Endothelial cell (in vitro differentiated cells): ENCODE measurements at regions not wholly inside any gene's neighbourhood (a gene's known extent, or its start where the extent isn't known, plus 50 kb on each side); places are given as distances from the start of the nearest gene placed in this dataset.

Source experiments
- DNase-seq: peaks from one replicate; pipeline ENCODE4 v3.0.0; 2021; ENCODE audit warnings: low spot score
- H3K27ac Mint-ChIP-seq: one replicate; pipeline ENCODE4 v1.8.0; 2021; ENCODE audit warnings: mixed read lengths, inconsistent platforms; ENCODE audit not compliant: unreplicated experiment
- H3K27me3 Mint-ChIP-seq: one replicate; pipeline ENCODE4 v1.8.0; 2021; ENCODE audit warnings: mild to moderate bottlenecking, moderate library complexity, mixed read lengths, inconsistent platforms; ENCODE audit not compliant: unreplicated experiment
- H3K36me3 Mint-ChIP-seq: one replicate; pipeline ENCODE4 v1.8.0; 2021; ENCODE audit warnings: mild to moderate bottlenecking, low read depth, mixed read lengths, inconsistent platforms; ENCODE audit not compliant: unreplicated experiment
- H3K4me1 Mint-ChIP-seq: one replicate; pipeline ENCODE4 v1.8.0; 2021; ENCODE audit warnings: mild to moderate bottlenecking, mixed read lengths, inconsistent platforms; ENCODE audit not compliant: unreplicated experiment
- H3K4me3 Mint-ChIP-seq: one replicate; pipeline ENCODE4 v1.8.0; 2021; ENCODE audit warnings: mild to moderate bottlenecking, mixed read lengths, inconsistent platforms; ENCODE audit not compliant: unreplicated experiment
- H3K9me3 Mint-ChIP-seq: one replicate; pipeline ENCODE4 v1.8.0; 2021; ENCODE audit warnings: mixed read lengths, inconsistent platforms; ENCODE audit not compliant: unreplicated experiment
- CTCF ChIP-seq: fragments of 200-600 bp; sonication (generic); IDR thresholded peaks from one replicate; pipeline ENCODE4 v1.5.0; 2021; ENCODE audit warnings: antibody characterized with exemption; ENCODE audit not compliant: unreplicated experiment

DNA sequence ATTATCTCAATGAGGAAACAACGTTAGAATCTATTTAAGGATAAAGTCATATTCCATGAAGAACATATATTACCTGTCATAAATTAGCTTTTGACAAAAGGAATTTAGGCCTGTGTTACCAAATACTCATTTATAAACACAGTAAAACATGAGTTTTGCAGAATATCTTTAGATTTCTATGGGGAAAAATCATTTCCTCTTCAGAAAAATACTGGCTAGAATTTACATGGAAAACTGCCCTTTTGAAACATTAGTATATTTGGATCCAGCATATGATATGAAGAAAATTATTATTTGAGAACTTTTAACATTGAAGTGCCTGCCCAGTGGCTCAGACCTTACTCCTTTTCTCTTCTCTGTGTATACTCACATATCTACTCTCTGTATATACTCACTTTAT lies 131.4 kb upstream of the NEIL3 start:
- no peaks in the 10 kb centered on the region for H3K36me3 Mint-ChIP-seq
- H3K27ac Mint-ChIP-seq, result no peak overlapping the region
- H3K27me3 Mint-ChIP-seq, result no peaks in the 10 kb centered on the region
- no peak for DNase-seq
- H3K9me3 Mint-ChIP-seq, result no peaks in the 10 kb centered on the region
- no peak for TF ChIP-seq CTCF
- H3K4me1 Mint-ChIP-seq, result no peaks in the 10 kb centered on the region
- no peak overlapping the region for H3K4me3 Mint-ChIP-seq

- H3K27me3 Mint-ChIP-seq, result no peaks in the 10 kb centered on the region
- no peaks in the 10 kb centered on the region for H3K4me1 Mint-ChIP-seq
- H3K36me3 Mint-ChIP-seq, result no peaks in the 10 kb centered on the region
- no peak for TF ChIP-seq CTCF
- H3K9me3 Mint-ChIP-seq, result no peaks in the 10 kb centered on the region
- no peak overlapping the region for H3K4me3 Mint-ChIP-seq
- DNase-seq, result no peak
- H3K27ac Mint-ChIP-seq, result no peak overlapping the region
Observed at GRCh38 chr4:177182166-177182565, 127.5 kb upstream of the NEIL3 start.

DNA sequence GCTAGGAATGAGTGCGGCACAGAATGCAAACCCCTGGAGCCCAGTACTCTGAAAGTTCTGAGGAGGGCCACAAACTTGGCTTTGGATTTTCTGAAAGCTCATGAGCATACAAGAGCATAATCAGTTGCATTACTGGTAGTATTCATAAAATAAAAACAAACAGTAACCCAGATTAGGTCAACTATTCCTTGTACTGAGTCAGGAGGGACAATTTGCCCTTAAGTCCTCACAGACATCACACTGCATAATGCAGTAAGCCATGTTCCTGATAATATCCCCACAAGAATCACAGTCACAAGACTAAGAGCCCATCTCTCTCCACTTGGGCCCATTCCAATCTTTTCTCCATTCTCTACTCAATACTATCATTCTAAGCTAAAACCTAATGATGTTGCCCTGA lies 126.9 kb upstream of the NEIL3 start:
- no peak overlapping the region for H3K4me3 Mint-ChIP-seq
- no peaks in the 10 kb centered on the region for H3K4me1 Mint-ChIP-seq
- H3K9me3 Mint-ChIP-seq, result no peaks in the 10 kb centered on the region
- H3K36me3 Mint-ChIP-seq, result no peaks in the 10 kb centered on the region
- DNase-seq, result no peak
- no peak overlapping the region for H3K27ac Mint-ChIP-seq
- no peak for TF ChIP-seq CTCF
- no peaks in the 10 kb centered on the region for H3K27me3 Mint-ChIP-seq

GRCh38 chr4:177185151-177185550 lies 124.5 kb upstream of the NEIL3 start:
- no peak overlapping the region for H3K27ac Mint-ChIP-seq
- no peak for TF ChIP-seq CTCF
- no peak overlapping the region for H3K4me3 Mint-ChIP-seq
- no peaks in the 10 kb centered on the region for H3K27me3 Mint-ChIP-seq
- no peak for DNase-seq
- no peaks in the 10 kb centered on the region for H3K36me3 Mint-ChIP-seq
- no peaks in the 10 kb centered on the region for H3K4me1 Mint-ChIP-seq
- H3K9me3 Mint-ChIP-seq, result no peaks in the 10 kb centered on the region

- Mint-ChIP-seq H3K36me3 (no peaks in the 10 kb centered on the region), H3K4me3 (no peak overlapping the region), H3K4me1 (no peaks in the 10 kb centered on the region), H3K9me3 (no peaks in the 10 kb centered on the region), H3K27me3 (no peaks in the 10 kb centered on the region), H3K27ac (no peak overlapping the region)
- TF ChIP-seq CTCF, result no peak
- no peak for DNase-seq
Observed at GRCh38 chr4:177185579-177185978, 124.1 kb upstream of the NEIL3 start.
